Daoy (cell line): ENCODE measurements at regions not wholly inside any gene's neighbourhood (a gene's known extent, or its start where the extent isn't known, plus 50 kb on each side); places are given as distances from the start of the nearest gene placed in this dataset.
"Not testable (repeated sequence)": the region's sequence is repeated elsewhere in the genome, so short reads cannot be mapped to it uniquely, and the experiment has no call there.

Source experiments
- DNase-seq: peaks from one replicate; pipeline ENCODE4 v3.0.0-alpha.2; 2015; ENCODE audit warnings: low read depth

DNA sequence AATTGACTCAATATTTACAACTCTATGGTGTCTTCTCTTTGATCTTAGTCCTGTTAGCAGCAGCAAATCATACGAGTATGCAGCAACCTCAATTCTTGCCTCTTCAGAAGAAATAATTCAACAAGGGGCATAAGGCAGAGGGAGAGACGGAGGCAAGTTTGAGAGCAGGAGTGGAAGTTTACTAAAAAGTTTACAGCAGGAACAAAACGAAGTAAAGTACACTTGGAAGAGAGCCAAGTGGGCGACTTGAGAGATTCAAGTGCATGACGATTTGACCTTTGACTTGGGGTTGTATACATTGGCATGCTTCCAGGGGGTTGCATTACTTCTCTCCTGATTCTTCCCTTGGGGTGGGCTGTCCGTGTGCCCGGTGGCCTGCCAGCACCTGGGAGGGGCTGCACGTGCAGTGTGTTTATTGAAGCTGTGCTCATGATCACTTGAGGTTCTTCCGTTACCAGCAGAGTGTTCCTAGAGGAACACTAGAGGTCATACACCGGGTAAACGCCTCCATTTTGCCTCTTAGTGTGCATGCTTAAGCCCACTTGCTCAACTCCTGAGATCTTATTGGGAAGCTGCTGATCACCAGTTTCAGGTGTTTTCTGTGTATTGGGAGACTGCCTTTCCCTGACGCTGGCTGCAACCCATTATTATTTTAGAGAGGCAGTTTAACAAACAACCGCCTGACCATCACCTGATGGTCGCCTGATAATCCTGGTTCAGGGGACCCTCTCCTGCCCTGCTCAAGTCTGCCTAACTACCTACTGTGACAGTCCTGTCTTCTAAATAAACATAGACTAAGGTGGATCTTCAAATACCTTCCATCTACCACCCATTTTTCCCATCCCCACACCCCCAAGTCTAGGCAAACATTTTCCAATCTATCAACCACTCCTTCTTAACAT, 172.4 kb upstream of the MYLIP start:
- no peak for DNase-seq

DNA sequence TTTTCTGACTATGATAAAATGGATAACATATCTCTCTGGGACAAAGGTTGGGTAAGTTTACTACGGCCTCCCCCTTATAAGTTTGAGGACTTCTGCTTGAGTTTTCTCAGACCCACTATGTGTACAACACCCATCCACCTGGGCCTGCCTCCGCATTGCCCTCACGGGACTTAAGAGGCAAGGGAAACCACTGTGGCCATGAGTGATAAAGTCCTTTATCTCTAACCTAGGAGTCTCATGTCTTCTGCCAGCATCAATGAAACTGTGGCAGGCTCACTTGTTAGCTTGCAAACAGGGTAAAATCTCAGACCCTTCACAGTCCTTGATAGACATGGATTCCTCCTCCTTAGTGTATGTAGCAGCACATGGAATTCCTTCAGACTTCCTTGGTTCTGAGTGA, 173.4 kb upstream of the MYLIP start:
- DNase-seq = no peak

DNA sequence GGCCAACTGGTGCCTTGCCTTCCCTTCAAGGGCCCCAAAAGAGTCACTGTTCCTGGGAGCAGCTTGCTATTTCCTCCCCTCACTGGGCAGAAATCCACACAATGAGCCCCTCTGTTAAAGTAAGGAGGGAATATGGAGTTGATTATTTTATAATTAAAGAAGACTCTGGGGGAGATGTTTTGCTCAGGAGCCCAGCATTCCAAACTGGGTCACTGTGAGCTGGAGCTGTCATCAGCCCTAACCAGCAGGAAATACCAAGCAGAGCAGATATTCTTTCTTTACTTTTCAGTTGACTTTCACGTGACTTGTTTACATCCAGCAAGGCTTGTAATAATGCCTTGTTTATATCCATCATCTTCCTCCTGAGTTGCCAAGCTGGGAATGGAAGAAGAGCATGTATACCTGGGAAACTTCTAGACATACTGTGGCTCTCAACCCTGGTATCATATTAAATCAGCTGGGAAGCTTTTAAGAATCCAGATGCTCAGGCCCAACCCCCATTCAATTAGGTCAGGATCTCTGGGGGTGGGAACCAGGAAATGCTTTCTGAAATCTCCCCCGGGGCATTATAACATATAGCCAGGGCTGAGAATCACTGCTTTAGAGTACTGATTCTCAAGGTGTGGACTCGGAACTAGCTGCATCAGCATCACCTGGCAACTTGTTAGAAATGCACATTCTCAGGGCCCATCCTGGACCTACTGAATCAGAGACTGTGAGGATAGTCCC, 175.6 kb upstream of the MYLIP start:
- no peak for DNase-seq

DNA sequence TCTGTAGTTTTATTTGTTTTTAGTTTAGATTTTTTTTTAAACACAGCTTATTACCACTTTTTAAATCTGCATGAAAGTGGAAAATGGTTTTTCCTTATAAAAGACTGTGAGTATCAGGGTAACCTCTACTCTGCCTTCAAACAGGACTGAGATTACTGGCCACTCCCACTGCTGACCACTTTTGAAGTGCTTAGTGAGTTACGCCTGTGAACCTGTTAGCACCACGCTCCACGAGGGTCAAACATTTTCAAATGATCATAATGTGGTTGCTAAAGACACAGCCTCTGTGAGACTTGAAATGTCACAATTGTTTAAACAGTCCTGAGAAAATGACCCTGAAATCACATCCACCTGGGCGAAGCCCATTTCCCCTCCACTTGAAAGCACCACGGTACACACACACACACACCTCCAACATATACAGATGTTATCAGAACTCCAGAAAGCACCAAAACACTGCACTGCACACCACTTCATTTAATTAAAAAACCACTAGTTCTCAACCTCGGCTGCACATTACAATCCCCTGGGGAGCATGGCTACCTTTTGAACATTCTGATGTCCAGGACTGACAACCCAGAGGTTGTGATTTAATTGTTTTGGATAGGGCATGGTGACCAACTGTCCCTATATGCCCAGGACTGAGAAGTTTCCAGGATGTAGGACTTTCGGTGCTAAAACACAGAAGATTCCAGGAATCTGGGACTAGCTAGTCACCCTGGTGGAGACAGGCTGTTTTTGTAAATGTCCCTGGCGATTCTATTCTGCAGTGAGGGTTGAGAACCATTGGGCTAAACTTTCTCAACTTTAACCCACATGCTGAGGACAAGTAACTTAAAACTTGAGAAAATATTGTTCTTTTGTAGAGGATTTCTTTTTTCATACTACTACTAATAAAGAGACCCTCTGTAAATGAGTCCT, 176.4 kb upstream of the MYLIP start:
- DNase-seq = no peak

DNA sequence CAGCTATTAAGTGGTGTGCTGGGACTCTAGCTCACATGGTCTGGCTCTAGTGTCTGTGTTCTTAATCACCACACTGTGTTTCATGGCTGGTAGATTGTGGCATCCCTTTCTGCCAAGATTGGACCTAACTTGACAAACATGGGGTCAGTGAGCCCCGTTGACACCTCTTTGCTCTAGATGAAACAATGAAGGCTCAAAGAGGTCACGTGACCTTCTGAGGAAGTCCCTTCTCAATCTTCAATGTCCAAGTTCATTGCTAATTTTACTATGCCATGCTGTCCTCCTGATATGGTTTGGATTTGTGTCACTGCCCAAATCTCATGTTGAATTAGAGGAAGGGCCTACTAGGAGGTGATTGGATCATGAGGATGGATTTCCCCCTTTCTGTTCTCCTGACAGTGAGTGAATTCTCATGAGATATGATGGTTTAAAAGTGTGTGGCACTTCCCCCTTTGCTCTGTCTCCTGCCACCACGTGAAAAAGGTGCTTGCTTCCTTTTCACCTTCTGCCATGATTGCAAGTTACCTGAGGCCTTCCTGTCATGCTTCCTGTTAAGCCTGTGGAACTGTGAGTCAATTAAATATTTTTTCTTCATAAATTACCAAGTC, 177.8 kb upstream of the MYLIP start:
- DNase-seq = no peak

DNA sequence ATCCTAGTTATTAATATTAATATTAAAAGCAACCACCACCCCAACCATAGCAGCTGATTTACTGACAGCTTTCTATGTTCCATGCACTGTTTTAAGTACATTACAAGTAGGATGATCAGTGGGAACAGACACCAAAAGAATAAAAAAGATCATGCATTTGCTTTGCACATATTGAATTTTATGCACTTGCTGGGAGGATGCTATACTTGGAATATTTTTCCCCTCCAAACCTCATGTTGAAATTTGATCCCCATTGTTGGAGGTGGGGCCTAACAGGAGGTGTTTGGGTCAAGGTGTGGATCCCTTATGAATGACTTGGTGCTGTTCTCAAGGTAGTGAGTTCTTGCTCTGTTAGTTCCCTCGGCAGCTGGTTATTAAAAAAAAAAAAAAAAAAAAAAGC, 178.9 kb upstream of the MYLIP start:
- no peak for DNase-seq

DNA sequence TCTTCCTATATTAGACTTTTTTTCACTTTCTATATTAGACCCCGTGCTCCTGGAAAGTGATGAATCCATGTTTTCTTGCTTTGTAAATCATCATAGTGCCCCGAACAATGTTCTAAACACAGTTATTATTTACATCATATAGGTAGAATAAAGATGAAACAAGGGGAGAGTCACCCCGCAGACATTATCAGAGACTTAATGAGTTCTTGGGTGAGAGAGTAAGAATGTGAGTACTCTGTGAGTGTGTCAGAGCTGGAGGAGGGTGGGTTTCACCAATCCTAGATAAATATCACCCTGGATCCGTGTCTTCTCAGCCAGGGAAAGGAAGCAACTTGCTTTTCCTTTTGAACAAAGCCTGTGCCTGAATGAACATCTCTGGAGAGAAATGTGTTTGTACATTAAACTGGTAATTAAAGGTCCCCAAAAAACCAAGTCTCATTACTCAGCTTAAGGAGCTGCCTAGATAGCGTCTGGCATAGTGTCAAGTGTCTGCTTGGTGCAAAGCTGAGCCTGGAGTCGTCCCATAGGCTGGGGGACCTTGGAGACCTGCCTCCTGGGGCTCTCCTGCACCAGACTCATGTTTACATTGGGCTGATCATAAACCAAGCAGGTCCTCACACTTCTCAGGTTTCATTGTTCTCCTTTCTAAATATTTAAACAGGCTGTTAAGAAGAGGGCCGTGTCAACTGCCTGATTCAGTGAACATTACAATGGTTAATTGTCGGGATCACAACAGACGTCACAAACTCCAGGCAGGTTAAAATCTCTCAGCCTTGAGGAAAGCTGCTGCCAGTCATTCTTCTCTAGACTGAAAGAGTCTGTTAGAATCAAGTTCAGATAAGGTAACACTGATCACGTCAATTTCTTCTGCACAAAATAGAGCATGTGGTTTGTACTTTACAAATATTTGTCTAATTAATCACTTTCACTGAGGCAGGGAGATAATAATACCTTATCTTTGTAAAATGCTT, 179.7 kb upstream of the MYLIP start:
- DNase-seq = peak; percentile 64

DNA sequence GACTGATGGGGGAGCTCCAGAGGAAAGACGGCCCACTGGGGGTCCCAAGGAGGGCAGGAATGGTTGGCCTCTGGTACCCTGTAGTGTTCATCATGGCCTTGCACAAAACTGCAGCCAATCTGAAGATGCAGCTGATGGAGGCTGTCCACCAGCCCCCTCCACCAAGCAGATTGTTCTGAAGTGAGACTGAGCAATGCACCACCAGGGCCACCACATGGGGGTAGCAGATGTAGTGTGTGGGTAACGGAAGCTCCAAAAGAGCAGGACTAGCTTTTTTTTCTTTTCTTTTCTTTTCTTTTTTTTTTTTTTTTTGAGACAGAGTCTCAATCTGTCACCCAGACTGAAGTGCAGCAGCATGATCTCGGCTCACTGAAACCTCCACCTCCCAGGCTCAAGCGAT, 181.0 kb upstream of the MYLIP start:
- no peak for DNase-seq

DNA sequence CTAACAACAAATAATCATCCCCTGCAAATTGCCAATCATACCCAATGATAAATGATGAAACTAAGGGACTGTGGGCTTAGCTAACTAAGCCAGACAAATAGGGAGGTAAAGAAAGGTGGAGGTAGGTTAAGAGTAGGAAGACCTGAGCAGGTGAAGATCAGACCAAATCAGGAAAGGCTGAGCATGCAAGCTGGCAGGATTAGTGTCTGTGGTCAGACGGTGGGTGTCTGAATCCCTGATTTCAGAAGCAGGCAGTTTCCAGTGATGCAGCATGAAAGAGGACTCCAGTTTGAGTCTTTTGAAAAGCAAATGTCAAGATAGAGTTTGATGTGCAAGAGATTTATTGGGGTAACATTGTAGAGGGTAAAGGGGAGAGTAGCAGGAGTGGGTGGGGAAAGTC, 181.4 kb upstream of the MYLIP start:
- DNase-seq = no peak

DNA sequence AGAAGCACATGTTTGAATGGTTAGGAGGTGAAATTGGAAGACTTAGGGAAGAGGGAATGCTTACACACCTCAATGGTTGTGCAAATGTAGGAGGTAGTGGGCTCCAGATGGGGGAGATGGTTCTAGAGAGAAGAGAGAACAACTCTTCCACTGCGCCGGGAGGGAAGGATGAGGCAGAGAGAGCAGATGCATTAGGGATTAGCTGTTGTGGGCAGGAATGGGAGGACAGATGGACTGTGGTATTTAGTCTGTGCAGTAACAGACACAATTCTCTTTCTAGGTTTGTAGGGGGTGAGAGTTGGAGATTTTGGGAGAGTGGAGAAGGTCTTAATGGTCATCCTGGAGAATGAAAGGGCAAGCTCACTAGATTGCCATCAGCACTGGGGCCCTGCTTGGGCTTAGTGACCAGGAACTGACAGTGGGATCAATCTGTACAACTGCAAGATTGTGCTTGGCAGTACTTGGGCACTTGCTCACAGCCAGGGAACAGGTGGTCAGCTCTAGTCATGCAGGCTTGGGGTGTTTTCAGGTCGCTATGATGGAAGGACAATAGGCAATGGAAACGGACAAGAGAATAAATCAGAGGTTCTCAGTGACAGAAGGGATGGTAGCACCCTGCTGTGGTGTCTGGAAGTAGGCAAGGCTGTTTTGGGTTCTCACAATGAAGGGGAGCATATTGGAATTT, 182.0 kb upstream of the MYLIP start:
- DNase-seq = no peak

DNA sequence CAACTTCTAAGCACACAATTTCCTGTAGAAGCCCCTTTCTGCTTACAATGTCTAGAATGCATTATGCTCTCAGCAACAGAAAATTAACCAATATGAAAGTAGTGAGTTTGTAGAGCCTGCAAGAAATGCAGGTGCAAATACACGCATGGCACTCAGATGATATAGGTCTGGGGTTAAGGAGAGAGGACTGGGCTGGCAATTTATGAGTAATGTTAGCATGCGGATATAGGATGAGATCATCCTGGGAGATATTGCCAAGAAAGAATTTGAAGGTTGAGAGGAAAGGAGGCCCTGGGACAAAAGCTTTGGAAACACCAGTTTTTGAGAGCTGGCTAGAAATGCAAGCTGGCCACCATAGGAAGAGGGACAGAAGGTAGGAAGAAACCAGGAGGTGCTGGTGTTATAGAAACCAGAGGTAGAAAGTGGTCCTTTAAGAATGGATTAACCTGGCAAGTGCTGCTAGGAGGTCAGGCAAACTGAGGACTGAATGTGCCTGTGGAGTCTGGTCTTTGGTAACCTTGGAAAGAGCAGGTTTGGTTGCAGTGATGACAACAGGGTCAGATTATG, 183.2 kb upstream of the MYLIP start:
- DNase-seq = peak; percentile 54

DNA sequence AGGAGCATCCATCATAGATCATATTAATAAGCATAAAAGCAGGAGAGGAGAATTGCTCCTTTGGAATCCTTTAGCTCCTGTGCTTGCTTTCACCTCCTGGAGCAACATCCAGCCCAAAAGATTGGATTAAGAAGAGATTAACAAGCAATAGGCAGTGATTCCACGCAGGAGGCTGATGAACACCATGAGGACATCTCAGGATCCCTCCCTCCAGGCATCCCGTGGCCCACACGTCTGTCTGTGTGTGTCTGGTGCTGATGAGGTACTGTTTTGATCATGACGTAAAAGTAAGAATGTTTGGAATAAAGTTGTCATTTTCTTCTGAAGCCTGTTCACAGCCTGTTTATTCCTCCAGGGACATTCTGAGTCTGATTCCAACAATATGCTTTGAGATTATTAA, 185.5 kb upstream of the MYLIP start:
- no peak for DNase-seq

DNA sequence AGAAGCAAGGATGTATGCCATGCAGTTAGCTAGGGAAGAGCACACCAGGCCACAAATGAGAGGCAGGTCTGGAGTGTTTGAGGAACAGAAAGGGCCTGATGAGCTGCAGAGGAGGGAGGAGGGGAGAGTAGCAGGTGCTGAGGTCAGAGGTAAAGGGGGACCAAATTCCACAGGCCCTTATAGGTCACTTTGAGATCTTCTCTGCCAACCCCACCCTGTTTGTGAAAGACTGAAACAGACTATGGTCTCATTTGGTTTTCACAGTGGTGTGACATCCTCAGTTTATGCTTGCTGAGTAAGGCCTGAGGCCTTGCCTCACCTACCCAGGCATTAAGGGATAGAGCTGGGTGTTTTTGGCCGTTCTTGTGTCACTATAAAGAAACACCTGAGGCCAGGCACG, 187.7 kb upstream of the MYLIP start:
- no peak for DNase-seq

DNA sequence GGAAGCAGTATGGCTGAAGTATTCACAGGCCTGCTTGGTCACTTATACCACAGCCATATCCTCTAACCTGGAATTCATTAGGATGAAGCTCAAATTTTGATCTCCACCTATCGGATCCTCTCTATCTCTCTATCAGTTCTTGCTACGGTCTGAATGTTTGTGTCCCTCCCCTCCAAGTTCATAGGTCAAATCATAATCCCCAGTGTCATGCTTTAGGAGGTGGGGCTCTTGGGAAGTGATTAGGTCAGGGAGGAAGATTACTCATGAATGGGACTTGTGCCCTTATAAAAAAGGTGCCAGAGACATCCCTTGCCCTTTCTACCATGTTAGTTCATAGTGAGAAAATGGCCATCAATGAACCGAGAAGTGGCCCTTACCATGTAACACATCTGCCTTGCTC, 190.8 kb upstream of the MYLIP start:
- no peak for DNase-seq

DNA sequence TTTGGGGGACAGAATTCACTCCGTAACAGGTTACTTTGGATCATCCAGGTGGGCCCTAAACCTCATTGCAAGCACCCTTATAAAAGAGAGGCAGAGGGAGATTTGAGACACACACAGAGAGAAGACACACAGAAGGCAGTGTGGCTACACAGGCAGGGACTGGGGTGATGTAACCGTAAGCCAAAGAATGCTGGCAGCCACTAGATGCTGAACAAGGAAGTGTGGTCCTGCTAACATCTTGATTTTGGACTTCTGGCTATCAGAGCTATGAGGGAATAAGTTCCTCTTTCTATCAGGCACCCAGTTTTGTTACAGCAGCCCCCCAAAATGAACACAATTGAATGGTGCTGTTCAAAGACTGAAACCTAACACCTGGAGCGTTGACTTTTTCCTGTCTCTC, 191.3 kb upstream of the MYLIP start:
- DNase-seq = no peak

DNA sequence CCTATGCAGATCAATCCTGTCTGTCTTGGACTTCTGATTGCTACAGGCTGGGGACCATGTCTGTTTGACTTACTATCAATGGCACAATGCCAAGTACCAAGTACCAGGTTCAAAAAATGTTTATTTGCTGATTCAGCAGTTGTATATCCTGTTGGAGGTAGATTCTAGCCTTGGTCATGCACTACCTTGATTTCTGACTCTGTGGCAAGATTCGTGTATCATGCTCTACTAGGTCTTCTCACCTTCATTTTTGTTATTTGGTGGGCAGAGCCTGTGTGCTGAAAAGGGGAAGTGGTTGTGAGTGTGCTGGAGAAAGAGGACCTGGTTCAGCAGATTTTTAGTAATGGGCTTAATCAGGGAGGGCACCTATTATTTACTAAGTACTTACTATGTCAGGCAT, 192.4 kb upstream of the MYLIP start:
- no peak for DNase-seq

DNA sequence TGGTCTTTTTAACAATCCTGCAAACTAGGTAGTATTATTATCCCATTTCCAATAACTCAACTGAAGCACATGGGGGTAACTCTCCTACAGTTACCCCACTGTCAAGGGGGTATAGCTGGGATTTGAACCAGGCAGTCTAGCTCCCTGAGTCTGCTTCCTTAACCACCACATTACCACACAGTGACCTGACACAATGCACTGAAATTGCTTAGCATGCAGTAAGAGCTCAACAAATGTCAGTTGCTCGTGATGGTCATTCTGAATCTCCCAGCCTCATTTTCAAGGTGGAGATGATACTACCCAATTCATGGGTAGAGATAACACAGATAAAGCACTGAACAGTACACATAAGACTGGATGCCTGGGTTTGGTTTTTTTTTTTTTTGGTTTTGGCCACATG, 193.2 kb upstream of the MYLIP start:
- DNase-seq = no peak

DNA sequence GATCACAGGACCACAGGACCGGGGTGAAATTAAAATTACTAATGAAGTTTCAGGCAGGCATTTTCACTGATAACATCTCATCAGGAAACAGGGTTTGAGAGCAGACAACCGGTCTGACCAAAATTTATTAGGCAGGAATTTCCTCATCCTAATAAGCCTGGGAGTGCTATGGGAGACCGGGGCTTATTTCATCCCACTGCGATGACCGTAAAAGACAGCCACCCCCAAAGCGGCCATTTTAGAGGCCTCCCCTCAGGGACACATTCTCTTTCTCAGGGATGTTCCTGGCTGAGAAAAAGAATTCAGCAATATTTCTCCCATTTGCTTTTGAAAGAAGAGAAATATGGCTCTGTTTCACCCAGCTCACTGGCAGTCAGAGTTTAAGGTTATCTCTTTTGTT, 197.2 kb upstream of the MYLIP start:
- DNase-seq = not testable (repeated sequence)

DNA sequence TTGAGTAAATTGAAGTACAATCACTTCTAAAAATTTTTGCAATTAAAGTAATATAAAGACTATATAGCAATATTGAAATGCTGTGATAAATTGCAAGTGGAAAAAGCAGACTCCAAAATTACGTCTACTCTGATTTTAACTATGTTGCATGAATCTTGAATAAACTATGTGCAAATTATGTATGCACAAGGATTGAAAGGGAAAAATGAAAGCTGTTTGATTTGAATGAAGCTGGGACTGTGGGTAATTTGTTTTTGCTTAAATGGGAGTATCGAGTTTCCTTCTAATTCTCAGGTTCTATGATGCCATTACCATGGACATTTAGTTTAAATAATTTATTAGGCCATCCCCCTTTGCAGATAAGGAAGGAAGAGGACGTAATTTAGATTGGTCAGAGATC, 198.7 kb upstream of the MYLIP start:
- no peak for DNase-seq

DNA sequence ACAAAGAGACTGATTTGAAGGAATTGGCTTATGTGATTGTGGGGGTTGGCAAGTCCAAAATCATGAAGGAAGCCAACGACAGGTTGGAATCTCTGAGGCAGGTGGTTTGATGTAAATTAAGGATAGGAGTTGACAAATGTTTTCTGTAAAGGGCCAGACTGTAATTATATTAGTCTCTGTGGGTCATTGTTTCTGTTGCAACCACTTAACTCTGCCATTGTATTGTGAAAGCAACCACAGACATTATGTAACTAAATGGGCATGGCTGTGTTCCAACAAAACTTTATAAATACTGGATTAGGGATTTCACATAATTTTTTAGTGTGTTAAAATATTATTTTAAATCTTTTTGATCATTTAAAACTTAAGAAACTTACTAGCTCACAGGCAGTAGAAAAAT, 199.2 kb upstream of the MYLIP start:
- DNase-seq = no peak
